ENCODE measurements at regions not wholly inside any gene's neighbourhood (a gene's known extent, or its start where the extent isn't known, plus 50 kb on each side); places are given as distances from the start of the nearest gene placed in this dataset. TPM values are rescaled to one million over a fixed set of nuclear protein-coding genes. Genes with fewer than 3 reads are reported as not detected.

- 16 to 30% methylated on average over 1 of the region's 1 CpG for WGBS, 2 donors
- H3K27ac ChIP-seq: no peak overlapping the region
Measured at GRCh38 chr7:54485044-54485443, 57.1 kb upstream of the VSTM2A start.

More at GRCh38 chr7:54485044-54485443, 57.1 kb upstream of the VSTM2A start:
- no peaks in the 10 kb centered on the region for H3K4me1 ChIP-seq
- intact Hi-C loops (cut with DNase I): no loop called here
- DNase-seq (no peak), ATAC-seq (no peak)
- TF ChIP-seq, protein P1, sequence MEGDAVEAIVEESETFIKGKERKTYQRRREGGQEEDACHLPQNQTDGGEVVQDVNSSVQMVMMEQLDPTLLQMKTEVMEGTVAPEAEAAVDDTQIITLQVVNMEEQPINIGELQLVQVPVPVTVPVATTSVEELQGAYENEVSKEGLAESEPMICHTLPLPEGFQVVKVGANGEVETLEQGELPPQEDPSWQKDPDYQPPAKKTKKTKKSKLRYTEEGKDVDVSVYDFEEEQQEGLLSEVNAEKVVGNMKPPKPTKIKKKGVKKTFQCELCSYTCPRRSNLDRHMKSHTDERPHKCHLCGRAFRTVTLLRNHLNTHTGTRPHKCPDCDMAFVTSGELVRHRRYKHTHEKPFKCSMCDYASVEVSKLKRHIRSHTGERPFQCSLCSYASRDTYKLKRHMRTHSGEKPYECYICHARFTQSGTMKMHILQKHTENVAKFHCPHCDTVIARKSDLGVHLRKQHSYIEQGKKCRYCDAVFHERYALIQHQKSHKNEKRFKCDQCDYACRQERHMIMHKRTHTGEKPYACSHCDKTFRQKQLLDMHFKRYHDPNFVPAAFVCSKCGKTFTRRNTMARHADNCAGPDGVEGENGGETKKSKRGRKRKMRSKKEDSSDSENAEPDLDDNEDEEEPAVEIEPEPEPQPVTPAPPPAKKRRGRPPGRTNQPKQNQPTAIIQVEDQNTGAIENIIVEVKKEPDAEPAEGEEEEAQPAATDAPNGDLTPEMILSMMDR (IDR thresholded peaks at IDR 0.05): no peak
- H3K4me3 ChIP-seq: no peak overlapping the region
- no peaks in the 10 kb centered on the region for H3K36me3 ChIP-seq (replicated peaks in 1 of 2; ENCODE audit: insufficient read depth in 1 of 2, low read depth in 2 of 2)
- no peaks in the 10 kb centered on the region for H3K27me3 ChIP-seq
- H3K9me3 ChIP-seq: no peaks in the 10 kb centered on the region

Small RNA genes lying in the stretch of these regions (small RNA-seq; reads per million reads assigned to genes)
- not detected for gene AC074348.1
- 0.33 reads per million for gene RNU2-29P

Measured in body of pancreas (tissue), 4 donors.